Pancreas (tissue), 10 donors: ENCODE measurements at regions not wholly inside any gene's neighbourhood (a gene's known extent, or its start where the extent isn't known, plus 50 kb on each side); places are given as distances from the start of the nearest gene placed in this dataset.

ENCODE experiments used
- ATAC-seq, 4 donors: fragments of 200-7000 bp; cut with Tn5 transposase; one replicate each; pipeline versions ENCODE4 v1.8.0 to v1.9.1; 2020; ENCODE audit warnings: mild to moderate bottlenecking in 4 of 4, moderate library complexity in 4 of 4
- DNase-seq, 6 donors: peaks; one replicate each; pipeline ENCODE4 v3.0.0-alpha.2; 2020
- FAIRE-seq: peaks from 2 replicates; lab custom pipeline; 2012; peaks lifted over from hg19 to GRCh38; lab: Jason Lieb, UNC
- H3K27ac ChIP-seq, 4 donors: fragments of 200-600 bp; sonication (generic); 1 replicate in 3 of 4; 2 replicates in 1 of 4; pipeline versions ENCODE4 v1.5.0 to v1.8.0; 2020
- H3K27me3 ChIP-seq, 4 donors: fragments of 200-600 bp; one replicate each; pipeline ENCODE4 v1.8.0; 2021
- H3K36me3 ChIP-seq, 3 donors: fragments of 200-600 bp; sonication (generic) in 1 of 3; one replicate each; pipeline versions ENCODE4 v1.5.0 to v1.8.0; 2020 to 2021
- H3K4me1 ChIP-seq, 3 donors: fragments of 200-600 bp; one replicate each; pipeline ENCODE4 v1.8.0; 2021
- H3K4me3 ChIP-seq, 4 donors: fragments of 200-600 bp; sonication (generic) in 2 of 4; one replicate each; pipeline versions ENCODE4 v1.5.0 to v1.8.0; 2020 to 2021
- H3K9me3 ChIP-seq, 4 donors: fragments of 200-600 bp; one replicate each; pipeline ENCODE4 v1.8.0; 2021
- WGBS, 2 donors: extraction: QIAGEN DNeasy Blood & Tissue Kit; methylation state at CpG; one replicate each; pipeline ENCODE4 v1.1.7; 2013; 5-methylcytosine and 5-hydroxymethylcytosine counted together
- intact Hi-C, 3 donors: fragments of 100-400 bp; cut with DNase I; formaldehyde crosslinking; loops; one replicate each; pipeline versions ENCODE4 v1.11.1 to v1.14.2; 2022
- TF ChIP-seq, protein P1 (sequence below), 4 donors: fragments of 200-600 bp; sonication (generic) in 3 of 4; IDR thresholded peaks; one replicate each; pipeline versions ENCODE4 v1.5.0 to v1.8.0; 2021; ENCODE audit warnings: antibody characterized with exemption in 4 of 4
- donor health status: healthy with polysubstance abuse.
- donor health status: DM: no; HTN: no; CAD: no; lungs with moderate emphysema.
- donor health status: DM: no; HTN: no; CAD: no.
- donor health status: control.
- donor health status: control.
- donor health status: Bipolar disorder and iron deficiency.
- donor health status: DM: yes; HTN: yes; CAD: no.
- donor health status: DM: no; HTN: no; CAD: no.
- donor health status: DM: no; HTN: no; CAD: no.
- donor health status: DM: yes; HTN: yes; CAD: no.

DNA sequence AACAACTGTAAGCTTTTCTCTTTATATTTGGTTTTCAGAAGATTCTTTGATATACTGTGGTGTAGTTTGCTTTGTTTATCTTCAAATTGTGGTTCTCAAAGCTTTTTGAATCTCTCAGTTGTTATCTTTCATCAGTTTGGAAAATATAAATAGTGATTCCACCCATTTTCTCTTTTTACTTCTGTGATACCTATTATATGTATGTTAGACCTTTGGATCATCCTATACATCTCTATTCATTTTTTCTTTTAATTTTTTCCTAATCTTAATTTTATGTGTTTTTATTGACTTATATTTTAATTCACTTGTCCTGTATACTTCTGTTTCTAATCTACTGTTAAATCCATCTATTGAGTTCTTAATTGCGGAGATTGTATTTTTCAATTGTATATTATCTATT is 160.7 kb upstream of the COL8A1 start:
- TF ChIP-seq, protein P1, sequence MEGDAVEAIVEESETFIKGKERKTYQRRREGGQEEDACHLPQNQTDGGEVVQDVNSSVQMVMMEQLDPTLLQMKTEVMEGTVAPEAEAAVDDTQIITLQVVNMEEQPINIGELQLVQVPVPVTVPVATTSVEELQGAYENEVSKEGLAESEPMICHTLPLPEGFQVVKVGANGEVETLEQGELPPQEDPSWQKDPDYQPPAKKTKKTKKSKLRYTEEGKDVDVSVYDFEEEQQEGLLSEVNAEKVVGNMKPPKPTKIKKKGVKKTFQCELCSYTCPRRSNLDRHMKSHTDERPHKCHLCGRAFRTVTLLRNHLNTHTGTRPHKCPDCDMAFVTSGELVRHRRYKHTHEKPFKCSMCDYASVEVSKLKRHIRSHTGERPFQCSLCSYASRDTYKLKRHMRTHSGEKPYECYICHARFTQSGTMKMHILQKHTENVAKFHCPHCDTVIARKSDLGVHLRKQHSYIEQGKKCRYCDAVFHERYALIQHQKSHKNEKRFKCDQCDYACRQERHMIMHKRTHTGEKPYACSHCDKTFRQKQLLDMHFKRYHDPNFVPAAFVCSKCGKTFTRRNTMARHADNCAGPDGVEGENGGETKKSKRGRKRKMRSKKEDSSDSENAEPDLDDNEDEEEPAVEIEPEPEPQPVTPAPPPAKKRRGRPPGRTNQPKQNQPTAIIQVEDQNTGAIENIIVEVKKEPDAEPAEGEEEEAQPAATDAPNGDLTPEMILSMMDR (IDR thresholded peaks at IDR 0.05): no peak
- peak; percentile 9 for FAIRE-seq
- H3K4me1 ChIP-seq: no peaks in the 10 kb centered on the region
- no peak overlapping the region for H3K4me3 ChIP-seq
- no peaks in the 10 kb centered on the region for H3K9me3 ChIP-seq
- WGBS, 2 donors: 93 to 96% methylated on average over 1 of the region's 1 CpG
- no peak for DNase-seq
- intact Hi-C loops: no loop called here
- no peaks in the 10 kb centered on the region for H3K27me3 ChIP-seq
- no peak overlapping the region for H3K27ac ChIP-seq
- H3K36me3 ChIP-seq: no peaks in the 10 kb centered on the region
- no peak for ATAC-seq

DNA sequence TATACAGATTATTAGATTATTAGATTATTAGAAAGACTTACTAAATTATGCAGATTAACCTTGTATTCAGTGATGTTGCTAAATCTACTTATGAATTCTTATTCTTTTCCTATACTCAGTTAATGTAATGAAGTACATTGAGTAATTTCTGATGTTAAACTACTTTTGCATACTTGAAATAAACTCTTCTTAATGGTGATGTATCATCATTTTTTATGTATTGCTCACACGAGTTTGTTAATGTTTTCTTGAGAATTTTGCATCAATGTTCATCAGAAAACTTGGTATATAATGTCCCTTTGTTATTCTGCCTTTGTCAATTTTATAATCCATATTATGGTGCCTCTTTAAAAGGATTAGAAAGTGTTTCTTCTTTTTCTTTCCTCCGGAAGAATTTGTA is 163.2 kb upstream of the COL8A1 start:
- intact Hi-C loops: no loop called here
- FAIRE-seq: peak; percentile 23
- Histone ChIP-seq H3K9me3 (no peaks in the 10 kb centered on the region), H3K27ac (no peak overlapping the region), H3K4me1 (no peaks in the 10 kb centered on the region), H3K27me3 (no peaks in the 10 kb centered on the region), H3K4me3 (no peak overlapping the region), H3K36me3 (no peaks in the 10 kb centered on the region)
- no peak for DNase-seq
- TF ChIP-seq, protein P1 (IDR thresholded peaks at IDR 0.05): no peak
- WGBS, 2 donors: 49 to 55% methylated on average over 2 of the region's 2 CpGs
- no peak for ATAC-seq

DNA sequence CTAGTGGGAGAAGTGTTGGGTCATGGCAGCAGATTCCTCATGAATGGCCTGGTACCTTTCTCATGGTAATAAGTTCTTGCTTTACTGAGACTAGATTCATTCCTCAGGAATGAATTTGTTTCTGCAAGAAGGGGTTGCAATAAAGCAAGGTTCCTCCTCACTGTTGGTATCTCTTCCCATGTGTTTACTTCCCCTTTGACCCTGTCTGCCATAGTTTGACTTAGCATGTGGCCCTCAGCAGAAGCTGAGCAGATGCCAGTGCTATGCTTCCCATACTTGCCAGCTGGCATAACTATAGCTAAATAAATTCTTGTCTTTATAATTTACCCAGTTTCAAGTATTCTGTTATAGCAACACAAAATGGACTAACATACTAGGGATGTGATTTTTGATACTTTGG is 163.6 kb upstream of the COL8A1 start:
- TF ChIP-seq, protein P1 (IDR thresholded peaks at IDR 0.05): no peak
- no peaks in the 10 kb centered on the region for H3K27me3 ChIP-seq
- ATAC-seq (no peak), FAIRE-seq (no peak), DNase-seq (no peak)
- no peaks in the 10 kb centered on the region for H3K36me3 ChIP-seq
- no peaks in the 10 kb centered on the region for H3K9me3 ChIP-seq
- no peak overlapping the region for H3K4me3 ChIP-seq
- H3K4me1 ChIP-seq: no peaks in the 10 kb centered on the region
- no peak overlapping the region for H3K27ac ChIP-seq
- intact Hi-C loops: no loop called here

DNA sequence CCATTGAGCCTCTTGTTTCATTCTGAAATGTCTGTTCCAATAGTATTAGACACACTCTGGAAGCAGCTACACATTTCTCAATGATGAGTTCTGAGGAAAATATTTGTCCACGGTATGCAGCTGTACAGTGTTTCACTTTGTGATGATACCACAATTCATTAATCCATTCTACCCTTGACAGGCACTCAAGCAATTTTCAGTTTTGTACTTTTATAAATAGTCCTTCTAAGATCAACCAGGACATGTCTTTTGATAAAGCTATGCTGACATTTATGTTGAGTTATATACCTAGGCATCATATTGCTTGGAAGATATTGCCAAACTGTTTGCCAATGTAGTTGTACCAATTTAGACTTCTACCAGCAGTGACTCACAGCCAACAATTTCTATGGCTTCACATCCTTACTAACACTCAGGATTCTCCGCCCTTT is 165.1 kb upstream of the COL8A1 start:
- 61 to 71% methylated on average over 2 of the region's 2 CpGs for WGBS, 2 donors
- Histone ChIP-seq H3K36me3 (no peaks in the 10 kb centered on the region), H3K4me3 (no peak overlapping the region), H3K9me3 (no peaks in the 10 kb centered on the region), H3K27ac (no peak overlapping the region), H3K27me3 (no peaks in the 10 kb centered on the region), H3K4me1 (no peaks in the 10 kb centered on the region)
- intact Hi-C loops: no loop called here
- TF ChIP-seq, protein P1 (IDR thresholded peaks at IDR 0.05): no peak
- DNase-seq: no peak
- no peak for FAIRE-seq
- ATAC-seq: no peak

DNA sequence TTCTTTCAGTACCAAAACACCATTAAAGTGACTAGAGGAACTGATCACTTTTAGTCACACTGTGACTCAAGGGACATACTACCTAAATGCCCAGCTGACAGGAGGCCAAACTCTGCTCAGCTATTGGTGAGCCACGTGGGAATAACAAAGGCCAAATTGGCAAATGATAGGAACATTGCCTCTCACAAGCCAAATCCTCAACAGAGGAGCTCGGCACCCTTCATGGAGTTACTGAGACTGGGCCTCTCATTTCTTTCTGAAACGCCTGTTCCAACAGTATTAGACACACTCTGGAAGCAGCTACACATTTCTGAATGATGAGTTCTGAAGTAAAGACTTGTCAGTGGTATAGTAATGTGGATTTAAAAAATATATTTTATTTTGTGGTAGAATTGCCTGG is 166.0 kb upstream of the COL8A1 start:
- no peaks in the 10 kb centered on the region for H3K36me3 ChIP-seq
- H3K27me3 ChIP-seq: no peaks in the 10 kb centered on the region
- FAIRE-seq (no peak), DNase-seq (no peak), ATAC-seq (no peak)
- intact Hi-C loops: no loop called here
- no peak overlapping the region for H3K4me3 ChIP-seq
- WGBS, 2 donors: 34 to 49% methylated on average over 3 of the region's 3 CpGs
- H3K9me3 ChIP-seq: no peaks in the 10 kb centered on the region
- H3K4me1 ChIP-seq: no peaks in the 10 kb centered on the region
- TF ChIP-seq, protein P1 (IDR thresholded peaks at IDR 0.05): no peak
- H3K27ac ChIP-seq: no peak overlapping the region
